ENCODE measurements at regions not wholly inside any gene's neighbourhood (a gene's known extent, or its start where the extent isn't known, plus 50 kb on each side); places are given as distances from the start of the nearest gene placed in this dataset.

- DNase-seq (ENCODE audit: low spot score): no peak
- TF ChIP-seq CTCF (IDR thresholded peaks at IDR 0.05): no peak
Observed at GRCh38 chr4:167715176-167715575, 377.2 kb upstream of the ANXA10 start.

GRCh38 chr4:167717495-167717894 lies 374.8 kb upstream of the ANXA10 start:
- no peak overlapping the region for H3K27ac Mint-ChIP-seq (ENCODE audit: unreplicated experiment)
- H3K4me1 Mint-ChIP-seq (ENCODE audit: low read depth): peaks cover 3% of the 10 kb centered on the region
- DNase-seq (ENCODE audit: low spot score): no peak
- H3K36me3 Mint-ChIP-seq (ENCODE audit: low read depth): no peaks in the 10 kb centered on the region
- H3K4me3 Mint-ChIP-seq (ENCODE audit: unreplicated experiment): no peak overlapping the region
- no peak for TF ChIP-seq CTCF (IDR thresholded peaks at IDR 0.05)
- no peaks in the 10 kb centered on the region for H3K27me3 Mint-ChIP-seq (ENCODE audit: low read depth)
- H3K9me3 Mint-ChIP-seq (ENCODE audit: low read depth): no peaks in the 10 kb centered on the region

More at GRCh38 chr4:167715176-167715575, 377.2 kb upstream of the ANXA10 start:
- no peaks in the 10 kb centered on the region for H3K36me3 Mint-ChIP-seq (ENCODE audit: low read depth)
- peaks cover 3% of the 10 kb centered on the region for H3K9me3 Mint-ChIP-seq (ENCODE audit: low read depth)
- H3K27me3 Mint-ChIP-seq (ENCODE audit: low read depth): no peaks in the 10 kb centered on the region
- no peak overlapping the region for H3K4me3 Mint-ChIP-seq (ENCODE audit: unreplicated experiment)
- H3K4me1 Mint-ChIP-seq (ENCODE audit: low read depth): no peaks in the 10 kb centered on the region
- H3K27ac Mint-ChIP-seq (ENCODE audit: unreplicated experiment): no peak overlapping the region

- no peak for DNase-seq (ENCODE audit: low spot score)
- Mint-ChIP-seq H3K27ac (ENCODE audit: unreplicated experiment) (no peak overlapping the region), H3K4me3 (ENCODE audit: unreplicated experiment) (no peak overlapping the region), H3K4me1 (ENCODE audit: low read depth) (peaks cover 3% of the 10 kb centered on the region), H3K27me3 (ENCODE audit: low read depth) (no peaks in the 10 kb centered on the region), H3K9me3 (ENCODE audit: low read depth) (no peaks in the 10 kb centered on the region), H3K36me3 (ENCODE audit: low read depth) (no peaks in the 10 kb centered on the region)
- no peak for TF ChIP-seq CTCF (IDR thresholded peaks at IDR 0.05)
Observed at GRCh38 chr4:167721617-167722486, 370.5 kb upstream of the ANXA10 start.

GRCh38 chr4:167722487-167722808 lies 369.9 kb upstream of the ANXA10 start:
- H3K4me3 Mint-ChIP-seq (ENCODE audit: unreplicated experiment): no peak overlapping the region
- no peak for DNase-seq (ENCODE audit: low spot score)
- H3K9me3 Mint-ChIP-seq (ENCODE audit: low read depth): no peaks in the 10 kb centered on the region
- peaks cover 3% of the 10 kb centered on the region for H3K4me1 Mint-ChIP-seq (ENCODE audit: low read depth)
- no peak for TF ChIP-seq CTCF (IDR thresholded peaks at IDR 0.05)
- H3K27me3 Mint-ChIP-seq (ENCODE audit: low read depth): no peaks in the 10 kb centered on the region
- no peaks in the 10 kb centered on the region for H3K36me3 Mint-ChIP-seq (ENCODE audit: low read depth)
- H3K27ac Mint-ChIP-seq (ENCODE audit: unreplicated experiment): no peak overlapping the region

- peaks cover 6% of the 10 kb centered on the region for H3K9me3 Mint-ChIP-seq (ENCODE audit: low read depth)
- no peak for TF ChIP-seq CTCF (IDR thresholded peaks at IDR 0.05)
- no peaks in the 10 kb centered on the region for H3K36me3 Mint-ChIP-seq (ENCODE audit: low read depth)
- no peak for DNase-seq (ENCODE audit: low spot score)
- peaks cover 3% of the 10 kb centered on the region for H3K4me1 Mint-ChIP-seq (ENCODE audit: low read depth)
- no peaks in the 10 kb centered on the region for H3K27me3 Mint-ChIP-seq (ENCODE audit: low read depth)
- H3K4me3 Mint-ChIP-seq (ENCODE audit: unreplicated experiment): no peak overlapping the region
- no peak overlapping the region for H3K27ac Mint-ChIP-seq (ENCODE audit: unreplicated experiment)
Observed at GRCh38 chr4:167724941-167725340, 367.4 kb upstream of the ANXA10 start.
